Testis (tissue), 2 donors: ENCODE measurements at regions not wholly inside any gene's neighbourhood (a gene's known extent, or its start where the extent isn't known, plus 50 kb on each side); places are given as distances from the start of the nearest gene placed in this dataset.

Source experiments
- CTCF ChIP-seq, 3 experiments: fragments of 450-650 bp in 2 of 3; fragments of 200-600 bp in 1 of 3; sonication (generic) in 1 of 3; IDR thresholded peaks; one replicate each; pipeline ENCODE4 v1.5.1; 2016 to 2019; ENCODE audit warnings: antibody characterized with exemption in 3 of 3, mild to moderate bottlenecking in 2 of 3, moderate library complexity in 1 of 3
- POLR2A ChIP-seq: fragments of 450-650 bp; IDR thresholded peaks from one replicate; pipeline ENCODE4 v1.6.1; 2017; ENCODE audit warnings: antibody characterized with exemption, mild to moderate bottlenecking, moderate library complexity

- no peak for TF ChIP-seq CTCF (IDR thresholded peaks at IDR 0.05)
- no peak for TF ChIP-seq POLR2A
These were observed 354.9 kb downstream of the CD109 start for GRCh38 chr6:74050921-74051320.
